C4-2B (cell line): ENCODE measurements at regions not wholly inside any gene's neighbourhood (a gene's known extent, or its start where the extent isn't known, plus 50 kb on each side); places are given as distances from the start of the nearest gene placed in this dataset.

ENCODE experiments used
- H3K27ac ChIP-seq: fragments of 450-650 bp; 2 replicates; pipeline ENCODE4 v1.5.1; 2017
- ZFX ChIP-seq: fragments of 450-650 bp; IDR thresholded peaks from 2 replicates; pipeline ENCODE4 v1.6.1; 2017
- TF ChIP-seq, protein P1 (sequence below): fragments of 450-650 bp; conservative IDR thresholded peaks from 2 replicates; pipeline ENCODE4 v1.5.1; 2017; ENCODE audit warnings: mild to moderate bottlenecking

DNA sequence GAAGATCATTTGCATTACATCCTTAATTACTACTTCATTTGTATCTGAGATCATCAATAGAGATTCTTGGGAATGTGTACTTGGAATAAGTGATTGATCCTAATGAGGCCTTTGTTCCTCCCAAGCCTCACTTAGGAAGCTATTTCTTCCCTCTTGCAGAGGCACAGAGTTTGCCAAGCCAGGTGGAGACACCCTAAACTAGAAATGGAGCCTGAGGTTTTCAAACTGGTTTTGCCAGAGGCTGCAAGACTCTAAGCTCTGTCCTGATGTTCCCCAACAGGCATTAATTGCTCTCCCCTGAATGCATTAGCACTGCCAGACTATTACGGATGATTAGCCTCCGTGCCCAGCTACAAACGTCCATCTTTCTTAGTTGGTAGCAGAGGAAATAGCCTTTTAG, 125.2 kb upstream of the LGALSL start:
- no peak for TF ChIP-seq ZFX
- TF ChIP-seq, protein P1, sequence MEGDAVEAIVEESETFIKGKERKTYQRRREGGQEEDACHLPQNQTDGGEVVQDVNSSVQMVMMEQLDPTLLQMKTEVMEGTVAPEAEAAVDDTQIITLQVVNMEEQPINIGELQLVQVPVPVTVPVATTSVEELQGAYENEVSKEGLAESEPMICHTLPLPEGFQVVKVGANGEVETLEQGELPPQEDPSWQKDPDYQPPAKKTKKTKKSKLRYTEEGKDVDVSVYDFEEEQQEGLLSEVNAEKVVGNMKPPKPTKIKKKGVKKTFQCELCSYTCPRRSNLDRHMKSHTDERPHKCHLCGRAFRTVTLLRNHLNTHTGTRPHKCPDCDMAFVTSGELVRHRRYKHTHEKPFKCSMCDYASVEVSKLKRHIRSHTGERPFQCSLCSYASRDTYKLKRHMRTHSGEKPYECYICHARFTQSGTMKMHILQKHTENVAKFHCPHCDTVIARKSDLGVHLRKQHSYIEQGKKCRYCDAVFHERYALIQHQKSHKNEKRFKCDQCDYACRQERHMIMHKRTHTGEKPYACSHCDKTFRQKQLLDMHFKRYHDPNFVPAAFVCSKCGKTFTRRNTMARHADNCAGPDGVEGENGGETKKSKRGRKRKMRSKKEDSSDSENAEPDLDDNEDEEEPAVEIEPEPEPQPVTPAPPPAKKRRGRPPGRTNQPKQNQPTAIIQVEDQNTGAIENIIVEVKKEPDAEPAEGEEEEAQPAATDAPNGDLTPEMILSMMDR: no peak
- no peak overlapping the region for H3K27ac ChIP-seq

GRCh38 chr2:64329848-64330247, 124.1 kb upstream of the LGALSL start:
- no peak overlapping the region for H3K27ac ChIP-seq
- TF ChIP-seq, protein P1: no peak
- TF ChIP-seq ZFX: no peak

DNA sequence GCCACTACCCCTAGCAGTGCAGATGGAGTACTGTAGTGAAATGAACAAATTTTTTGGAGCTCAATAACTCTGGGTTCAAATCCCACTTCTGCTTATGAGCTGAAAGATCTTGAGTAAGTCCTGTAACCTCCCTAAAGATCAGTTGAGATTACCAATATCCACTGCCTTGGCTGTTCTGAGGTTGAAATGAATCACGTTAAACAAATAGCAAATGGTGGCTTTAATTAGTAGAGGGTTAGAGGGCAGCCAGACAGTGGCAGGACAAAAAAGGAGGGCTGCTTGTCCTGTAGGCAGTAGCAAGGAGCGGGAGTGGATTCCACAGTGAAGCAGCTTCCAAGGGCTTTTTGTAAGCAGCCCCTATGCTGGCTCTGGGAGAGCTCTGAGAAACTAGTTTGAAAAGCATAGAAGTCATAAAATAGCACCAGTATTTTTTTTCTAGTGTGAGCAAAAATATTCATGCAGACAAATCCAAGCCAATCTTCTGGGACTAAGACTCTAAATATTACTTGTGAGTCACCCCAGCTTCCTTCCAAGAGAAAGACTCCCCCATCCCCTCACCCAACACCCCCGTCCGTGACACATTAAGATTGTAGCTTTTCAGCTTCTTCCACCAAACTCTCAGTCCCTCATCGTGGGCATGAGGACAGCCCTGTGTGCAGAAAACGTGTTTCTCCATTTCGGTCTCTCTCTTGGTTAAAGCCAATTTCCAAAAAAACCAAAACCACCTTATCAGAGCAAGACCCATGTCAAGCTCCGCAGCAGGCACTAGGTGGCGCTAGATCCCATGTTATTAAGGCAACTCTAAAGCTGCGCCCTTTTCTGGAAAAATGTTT, 123.5 kb upstream of the LGALSL start:
- no peak overlapping the region for H3K27ac ChIP-seq
- TF ChIP-seq, protein P1: peak; percentile 78
- TF ChIP-seq ZFX: no peak

- no peak overlapping the region for H3K27ac ChIP-seq
- TF ChIP-seq, protein P1: peak; percentile 33
- TF ChIP-seq ZFX: no peak
Observed at GRCh38 chr2:64331114-64331645, 122.8 kb upstream of the LGALSL start.

- H3K27ac ChIP-seq: no peak overlapping the region
- TF ChIP-seq, protein P1: no peak
- TF ChIP-seq ZFX: no peak
Observed at GRCh38 chr2:64331849-64332699, 121.9 kb upstream of the LGALSL start.

GRCh38 chr2:64336171-64336570, 117.8 kb upstream of the LGALSL start:
- no peak overlapping the region for H3K27ac ChIP-seq
- TF ChIP-seq, protein P1: no peak
- TF ChIP-seq ZFX: no peak

- TF ChIP-seq, protein P1: no peak
- TF ChIP-seq ZFX: no peak
- no peak overlapping the region for H3K27ac ChIP-seq
Observed at GRCh38 chr2:64337314-64337713, 116.6 kb upstream of the LGALSL start.
